ENCODE measurements at regions not wholly inside any gene's neighbourhood (a gene's known extent, or its start where the extent isn't known, plus 50 kb on each side); places are given as distances from the start of the nearest gene placed in this dataset.

- FAIRE-seq (no peak), DNase-seq (ENCODE audit: insufficient read length, low spot score) (no peak)
- TF ChIP-seq CTCF (IDR thresholded peaks at IDR 0.05; ENCODE audit: insufficient read depth, missing control alignments): no peak
Observed at GRCh38 chr10:78700413-78700812, 368.4 kb upstream of the ZMIZ1 start.

- no peak for DNase-seq (ENCODE audit: insufficient read length, low spot score)
- no peak for TF ChIP-seq CTCF (IDR thresholded peaks at IDR 0.05; ENCODE audit: insufficient read depth, missing control alignments)
- FAIRE-seq: no peak
Observed at GRCh38 chr10:78700816-78701520, 367.8 kb upstream of the ZMIZ1 start.

GRCh38 chr10:78702186-78702585, 366.6 kb upstream of the ZMIZ1 start:
- no peak for FAIRE-seq

GRCh38 chr10:78702876-78703275, 365.9 kb upstream of the ZMIZ1 start:
- FAIRE-seq (no peak), DNase-seq (ENCODE audit: insufficient read length, low spot score) (no peak)
- no peak for TF ChIP-seq CTCF (IDR thresholded peaks at IDR 0.05; ENCODE audit: insufficient read depth, missing control alignments)

More at GRCh38 chr10:78702186-78702585, 366.6 kb upstream of the ZMIZ1 start:
- DNase-seq (ENCODE audit: insufficient read length, low spot score): no peak
- no peak for TF ChIP-seq CTCF (IDR thresholded peaks at IDR 0.05; ENCODE audit: insufficient read depth, missing control alignments)

GRCh38 chr10:78703593-78703992, 365.2 kb upstream of the ZMIZ1 start:
- FAIRE-seq (no peak), DNase-seq (ENCODE audit: insufficient read length, low spot score) (no peak)

GRCh38 chr10:78706256-78706655, 362.5 kb upstream of the ZMIZ1 start:
- FAIRE-seq (no peak), DNase-seq (ENCODE audit: insufficient read length, low spot score) (no peak)

More at GRCh38 chr10:78703593-78703992, 365.2 kb upstream of the ZMIZ1 start:
- TF ChIP-seq CTCF (IDR thresholded peaks at IDR 0.05; ENCODE audit: insufficient read depth, missing control alignments): no peak

More at GRCh38 chr10:78706256-78706655, 362.5 kb upstream of the ZMIZ1 start:
- no peak for TF ChIP-seq CTCF (IDR thresholded peaks at IDR 0.05; ENCODE audit: insufficient read depth, missing control alignments)

Data from D721Med (cell line).